ENCODE measurements at regions not wholly inside any gene's neighbourhood (a gene's known extent, or its start where the extent isn't known, plus 50 kb on each side); places are given as distances from the start of the nearest gene placed in this dataset.
A peak's percentile ranks its signal among the peaks of the same experiment; 100 is the strongest.
"Not testable (repeated sequence)": the region's sequence is repeated elsewhere in the genome, so short reads cannot be mapped to it uniquely, and the experiment has no call there.

DNA sequence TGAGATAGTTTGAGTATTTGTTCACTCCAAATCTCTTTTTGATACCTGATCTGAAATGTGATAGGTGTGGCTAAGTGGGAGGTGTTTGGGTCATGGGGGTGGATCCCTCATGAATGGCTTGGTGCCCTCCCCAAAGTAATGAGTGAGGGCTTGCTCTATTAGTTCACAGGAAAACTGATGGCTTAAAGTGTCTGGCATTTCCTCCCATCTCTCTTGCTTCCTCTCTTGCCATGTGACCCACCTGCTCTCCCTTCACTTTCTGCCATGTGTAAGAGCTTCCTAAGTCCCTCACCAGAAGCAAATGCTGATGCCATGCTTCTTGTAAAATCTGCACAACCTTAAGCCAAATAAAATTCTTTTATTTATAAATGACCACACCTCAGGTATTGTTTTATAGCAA lies 61.1 kb downstream of the MAD2L1 start:
- no peak for DNase-seq (ENCODE audit: low read depth)

DNA sequence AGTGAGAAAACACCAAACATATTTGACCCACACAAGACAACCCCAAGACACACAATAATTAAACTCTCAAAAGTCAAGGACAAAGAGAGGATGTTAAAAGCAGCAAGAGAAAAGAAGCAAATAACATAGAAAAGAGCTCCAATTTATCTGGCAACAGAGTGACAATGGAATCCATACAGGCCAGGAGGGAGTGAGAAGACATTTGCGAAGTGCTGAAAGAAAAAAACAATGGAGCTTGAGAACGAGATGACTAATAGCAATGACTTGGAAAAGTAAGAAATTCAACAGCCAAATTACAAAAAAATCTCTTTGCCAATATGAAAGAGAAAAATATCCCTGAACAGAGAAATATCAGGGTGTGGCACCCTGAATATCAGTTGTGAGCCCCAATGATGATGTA lies 61.6 kb downstream of the MAD2L1 start:
- no peak for DNase-seq (ENCODE audit: low read depth)

DNA sequence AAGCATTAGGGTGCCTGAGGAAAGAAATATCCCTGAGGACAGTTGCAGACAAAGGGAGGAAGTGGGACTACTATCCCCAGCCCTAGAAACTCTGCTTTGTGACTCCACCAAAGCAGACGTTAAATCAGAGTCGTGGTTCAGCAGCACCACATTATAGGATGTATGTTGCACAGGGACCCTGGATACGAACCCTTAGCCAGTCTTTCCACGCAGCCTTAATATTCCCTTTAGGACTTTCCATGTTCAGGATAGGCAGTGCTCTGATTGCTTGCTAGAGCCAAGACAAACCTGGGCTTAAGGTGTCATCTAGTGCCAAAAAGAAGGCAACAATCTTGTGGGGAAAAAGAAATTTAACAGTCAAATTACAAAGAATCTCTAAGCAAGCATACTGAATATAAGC lies 62.6 kb downstream of the MAD2L1 start:
- no peak for DNase-seq (ENCODE audit: low read depth)

DNA sequence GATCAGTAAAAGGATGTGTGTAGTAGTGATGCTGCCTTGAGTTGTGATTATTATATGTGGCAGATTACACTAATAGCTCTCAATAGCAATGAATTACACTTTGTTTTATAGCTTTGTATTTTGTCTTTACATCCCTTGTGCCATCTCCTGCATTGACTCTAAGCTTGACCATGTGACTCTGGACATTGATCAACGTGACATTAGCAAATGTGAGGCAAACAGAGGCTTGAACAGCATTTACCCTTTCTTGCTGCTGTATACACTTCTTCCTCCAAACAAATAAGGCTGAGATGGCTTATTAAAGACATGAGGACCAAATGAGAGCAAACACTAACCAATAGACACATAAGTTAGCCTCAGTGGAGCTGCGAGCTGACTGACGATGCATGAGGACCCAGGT lies 63.5 kb downstream of the MAD2L1 start:
- DNase-seq (ENCODE audit: low read depth), result no peak

DNA sequence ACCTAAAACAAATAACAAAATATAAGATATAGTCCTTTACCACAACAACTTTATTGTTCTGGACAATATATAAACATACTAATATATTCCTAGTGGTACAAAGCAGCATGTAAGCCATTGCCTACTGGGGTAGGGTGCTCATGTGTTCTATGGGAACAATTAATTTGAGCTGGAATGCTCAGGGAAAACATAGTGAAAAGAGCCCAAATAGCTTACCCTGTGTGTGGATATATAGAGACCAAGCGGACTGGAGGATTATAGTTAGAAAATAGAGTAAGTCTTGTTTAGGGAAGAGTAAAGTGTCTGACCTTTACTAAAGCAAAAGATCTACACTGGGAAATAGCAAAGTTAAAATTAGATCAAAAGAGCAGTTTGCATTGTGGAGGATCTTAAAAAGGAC lies 64.8 kb downstream of the MAD2L1 start:
- DNase-seq (ENCODE audit: low read depth), result no peak

DNA sequence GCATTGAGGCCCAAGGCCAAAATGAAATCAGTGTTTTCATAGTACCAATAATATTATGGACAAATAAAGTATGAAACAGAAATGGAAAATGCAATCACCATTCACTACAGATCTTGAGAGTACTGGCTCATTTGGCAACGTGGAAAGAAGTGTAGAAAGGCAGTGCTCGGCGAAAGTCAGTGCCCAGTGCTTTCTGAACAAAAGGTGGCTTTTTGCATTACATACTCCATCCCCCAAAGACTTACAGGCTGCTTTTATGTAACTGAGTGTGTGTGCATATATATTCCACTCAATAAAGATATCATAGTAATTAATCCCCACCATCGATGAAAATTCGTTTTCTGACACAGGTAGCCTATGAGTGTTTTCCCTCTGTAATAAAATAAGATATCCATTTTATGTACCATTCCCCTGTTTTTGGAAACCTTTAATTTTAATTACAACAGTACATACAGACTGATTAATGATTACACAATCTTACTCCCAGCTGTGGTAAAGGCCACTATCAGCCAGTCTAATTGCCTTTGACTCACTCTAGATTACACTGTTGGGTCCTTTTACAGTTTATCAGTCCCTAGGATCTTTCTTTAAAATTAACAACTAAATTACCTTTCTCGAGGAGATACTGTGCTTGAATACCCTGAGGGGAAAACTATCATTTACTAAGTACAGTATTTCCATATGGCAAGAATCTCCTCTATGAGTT lies 65.9 kb downstream of the MAD2L1 start:
- DNase-seq (ENCODE audit: low read depth), result no peak

DNA sequence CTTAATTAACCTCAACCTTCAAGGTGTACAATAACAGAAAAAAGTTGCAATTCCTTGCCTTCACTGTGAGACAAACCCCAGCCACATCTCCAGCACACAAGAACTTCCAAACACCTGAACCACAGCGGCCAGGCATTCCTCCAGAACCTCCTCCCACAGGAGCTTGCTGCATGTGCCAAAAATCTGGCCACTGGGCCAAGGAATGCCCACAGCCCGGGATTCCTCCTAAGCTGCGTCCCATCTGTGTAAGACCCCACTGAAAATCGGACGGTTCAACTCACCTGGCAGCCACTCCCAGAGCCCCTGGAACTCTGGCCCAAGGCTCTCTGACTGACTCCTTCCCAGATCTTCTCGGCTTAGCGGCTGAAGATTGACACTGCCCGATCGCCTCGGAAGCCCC lies 70.6 kb downstream of the MAD2L1 start:
- DNase-seq (ENCODE audit: low read depth), result not testable (repeated sequence)

DNA sequence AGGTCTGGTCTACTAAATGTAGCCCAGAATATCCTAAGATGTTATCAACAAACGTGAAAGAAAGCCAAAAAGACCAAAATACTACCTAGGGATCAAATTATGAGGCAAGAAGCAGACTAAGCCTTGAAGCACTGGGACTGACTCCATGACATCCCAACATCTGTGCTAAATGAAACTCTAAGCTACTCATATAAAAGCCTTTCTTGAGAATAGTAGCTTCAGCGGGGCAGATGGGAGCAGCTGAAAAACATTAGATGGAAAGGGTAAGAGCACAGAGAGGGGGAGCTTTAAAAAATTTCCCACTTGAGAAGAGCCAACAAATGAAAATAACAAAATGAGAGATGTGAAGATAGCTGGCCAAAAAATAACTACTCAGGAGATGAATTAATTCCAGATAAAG lies 81.7 kb downstream of the MAD2L1 start:
- no peak for DNase-seq (ENCODE audit: low read depth)

DNA sequence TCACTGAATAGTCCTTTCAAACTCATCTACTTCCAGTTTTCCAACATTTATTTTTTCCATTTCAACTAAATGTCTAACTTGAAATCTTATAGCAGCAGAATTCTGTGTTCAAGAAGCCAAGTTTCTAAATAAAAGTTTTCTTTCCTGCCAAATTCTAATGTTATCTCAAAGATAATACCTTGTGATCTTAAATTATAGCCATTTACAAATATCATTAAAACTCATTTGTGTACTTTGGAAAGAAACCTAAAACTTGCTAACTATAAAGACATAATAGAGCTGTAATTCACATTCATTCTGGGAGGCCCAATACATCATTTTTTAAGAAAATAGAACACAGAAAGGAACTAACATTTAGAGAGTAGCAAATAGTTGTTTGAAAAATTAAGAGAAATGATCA lies 83.9 kb downstream of the MAD2L1 start:
- DNase-seq (ENCODE audit: low read depth), result no peak

DNA sequence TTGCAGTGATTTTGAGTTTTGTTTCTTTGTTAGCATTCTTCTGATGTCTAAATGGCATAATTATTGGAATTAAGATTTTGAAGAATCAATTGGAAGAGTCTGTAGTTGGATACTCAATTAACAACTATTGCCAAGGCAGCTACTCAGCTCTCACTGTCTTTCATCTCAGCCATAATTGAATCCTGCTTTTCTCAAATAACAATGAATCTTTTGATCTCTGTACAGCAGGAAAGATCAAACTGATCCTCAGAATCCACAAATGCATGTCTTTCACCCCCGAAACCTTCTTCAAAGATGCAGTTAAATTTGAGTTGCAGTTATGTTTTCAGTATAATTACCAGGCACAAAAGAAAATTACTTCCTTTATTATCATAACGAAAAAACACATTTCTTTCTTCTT lies 86.2 kb downstream of the MAD2L1 start:
- DNase-seq (ENCODE audit: low read depth), result no peak

DNA sequence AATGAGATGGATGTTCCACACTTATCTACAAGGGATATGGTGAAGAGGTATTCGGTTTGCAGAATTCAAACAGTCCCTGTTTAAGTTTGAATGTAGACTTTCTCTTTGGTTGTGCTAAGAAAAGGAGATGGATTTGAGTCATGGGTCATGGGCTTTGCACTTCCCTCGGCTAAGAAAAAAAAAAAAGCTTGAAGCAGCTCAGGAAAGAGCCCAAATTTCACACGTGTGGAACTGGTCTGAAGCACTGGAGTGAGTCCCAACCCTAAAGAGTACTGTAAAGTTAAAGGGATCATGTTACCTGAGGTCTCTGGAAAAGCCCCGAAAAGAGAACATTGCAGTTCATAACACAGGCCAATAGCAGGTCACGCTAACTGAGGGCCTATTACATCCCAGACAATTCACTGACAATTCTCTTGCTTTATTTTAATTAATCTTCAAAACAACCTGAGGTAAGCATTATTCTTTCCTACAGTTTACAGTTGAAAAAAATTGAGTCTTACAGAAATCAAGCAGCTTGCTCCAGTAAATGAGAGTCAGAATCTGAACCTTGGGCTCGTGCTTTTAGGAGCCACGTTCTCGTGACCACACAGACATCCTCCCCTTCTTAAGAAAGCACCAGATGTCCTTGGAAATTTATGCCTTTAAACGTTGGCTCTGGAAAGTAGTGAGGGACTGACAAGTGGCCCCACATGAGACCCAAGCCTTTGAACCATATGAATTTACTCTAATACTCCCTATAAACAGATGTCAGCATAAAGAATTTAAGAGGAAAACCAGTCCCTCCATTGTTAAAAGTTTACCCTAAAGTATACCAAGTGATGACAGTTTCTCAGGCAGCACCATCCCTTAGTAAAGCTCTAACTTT lies 89.3 kb downstream of the MAD2L1 start:
- DNase-seq (ENCODE audit: low read depth), result no peak

DNA sequence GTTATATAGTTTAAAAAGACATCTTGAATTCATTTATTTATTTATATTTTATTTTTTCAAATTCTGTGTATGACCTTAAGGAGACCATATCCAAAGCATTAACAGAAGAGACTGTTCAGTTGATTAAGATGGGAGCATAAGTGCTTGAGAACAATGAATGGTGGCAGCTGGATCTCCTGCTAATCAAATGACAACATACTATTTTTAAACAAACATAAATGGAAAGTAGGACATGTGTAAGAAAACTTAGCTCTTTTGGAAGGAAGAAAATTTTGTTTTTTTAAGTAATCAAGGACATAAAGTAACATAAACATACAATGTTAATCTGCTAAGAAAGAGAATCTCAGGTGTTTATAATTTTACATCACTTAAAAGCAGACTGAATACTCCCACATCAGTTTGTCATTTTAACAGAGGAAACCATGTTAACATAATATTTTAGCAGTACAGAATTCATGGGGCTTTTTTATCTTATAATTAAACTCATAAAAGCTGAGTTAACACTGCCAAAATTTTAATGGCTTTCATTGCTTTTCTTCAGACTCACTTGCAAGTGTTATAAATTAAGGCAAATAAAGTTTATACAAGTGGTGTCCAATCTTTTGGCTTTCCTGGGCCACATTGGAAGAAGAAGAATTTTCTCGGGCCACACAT lies 95.1 kb downstream of the MAD2L1 start:
- DNase-seq (ENCODE audit: low read depth), result no peak

DNA sequence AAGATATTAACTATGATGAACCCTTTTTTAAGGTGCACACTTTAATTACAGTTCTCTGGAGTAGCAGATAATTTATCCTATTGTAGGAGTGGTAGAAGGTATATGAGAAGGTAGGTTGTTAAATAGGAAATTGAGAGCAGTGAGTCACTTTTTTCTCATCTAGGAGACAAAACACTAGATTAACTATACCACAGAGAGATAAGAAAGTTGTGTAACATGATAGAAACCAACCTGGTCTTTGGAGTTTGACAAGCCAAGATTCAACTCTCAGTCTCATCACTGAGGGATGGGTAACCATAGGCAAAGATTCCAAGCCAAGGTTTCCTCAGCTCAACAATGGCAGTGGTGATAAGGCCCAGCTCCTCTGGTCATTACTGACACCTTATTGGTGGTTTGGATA lies 104.0 kb downstream of the MAD2L1 start:
- DNase-seq (ENCODE audit: low read depth), result peak; percentile 38

DNA sequence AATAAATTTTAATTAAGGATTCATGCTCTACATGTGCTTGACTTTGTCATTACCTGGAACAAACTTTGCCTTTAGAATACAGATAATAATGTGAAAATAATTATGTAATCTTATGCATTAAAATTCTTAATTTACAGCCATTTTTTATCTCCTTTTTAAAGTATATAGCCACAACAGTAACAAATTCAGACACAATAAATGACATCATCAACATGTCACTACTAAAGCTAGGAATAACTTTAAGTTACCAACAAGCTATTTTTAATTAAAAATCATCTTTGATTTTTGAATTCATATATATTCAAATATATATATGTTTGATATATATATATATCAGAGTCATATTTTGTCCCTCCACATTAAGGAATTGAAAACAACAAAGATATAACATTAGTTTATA lies 107.7 kb downstream of the MAD2L1 start:
- no peak for DNase-seq (ENCODE audit: low read depth)

DNA sequence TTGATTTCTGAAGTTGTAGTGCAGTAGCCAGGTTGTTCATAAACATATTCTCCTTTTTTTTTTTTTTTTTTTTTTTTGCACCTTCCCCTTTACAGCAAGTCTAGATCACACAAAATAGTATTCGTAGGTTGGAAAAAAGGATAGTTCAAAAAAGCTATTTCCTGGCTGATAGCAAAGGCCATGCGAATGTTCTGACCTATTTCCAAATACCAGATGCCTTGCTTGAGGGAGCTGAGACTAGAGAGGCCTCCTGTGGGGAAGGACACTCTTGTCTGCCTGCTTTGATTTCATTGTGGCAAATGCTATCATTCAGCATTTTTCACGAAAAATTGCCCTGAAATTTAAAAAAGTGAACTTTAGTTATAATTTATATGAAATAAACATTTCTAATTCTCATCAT lies 111.4 kb downstream of the MAD2L1 start:
- peak; percentile 58 for DNase-seq (ENCODE audit: low read depth)

DNA sequence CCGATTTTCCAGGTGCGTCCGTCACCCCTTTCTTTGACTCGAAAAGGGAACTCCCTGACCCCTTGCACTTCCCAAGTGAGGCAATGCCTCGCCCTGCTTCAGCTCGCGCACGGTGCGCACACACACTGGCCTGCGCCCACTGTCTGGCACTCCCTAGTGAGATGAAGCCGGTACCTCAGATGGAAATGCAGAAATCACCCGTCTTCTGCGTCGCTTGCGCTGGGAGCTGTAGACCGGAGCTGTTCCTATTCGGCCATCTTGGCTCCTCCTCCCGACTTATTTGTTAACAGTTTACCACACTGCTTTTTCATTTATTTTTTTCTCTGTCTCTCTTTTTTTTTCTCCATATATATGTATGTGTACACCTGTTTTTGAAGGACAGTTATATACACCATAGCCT lies 112.2 kb downstream of the MAD2L1 start:
- DNase-seq (ENCODE audit: low read depth), result not testable (repeated sequence)

DNA sequence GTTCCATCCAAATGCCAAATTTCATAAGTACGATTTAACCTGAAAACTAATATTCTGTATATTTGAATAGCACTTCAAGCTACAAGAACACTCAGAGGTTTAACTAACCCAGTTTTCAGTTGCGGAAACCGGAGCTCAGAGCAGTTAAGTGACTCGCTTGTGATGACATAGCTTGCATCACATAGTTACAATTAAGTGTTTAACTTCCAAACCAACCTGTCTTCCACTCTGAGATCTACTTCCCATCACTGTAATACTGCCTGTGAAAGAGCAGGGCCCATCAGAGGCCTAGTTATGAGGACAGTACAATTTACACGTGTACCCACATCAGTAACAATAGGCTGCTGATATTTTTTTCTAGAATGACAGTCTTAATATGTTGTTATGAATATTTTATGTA lies 120.3 kb downstream of the MAD2L1 start:
- DNase-seq (ENCODE audit: low read depth), result peak; percentile 23

DNA sequence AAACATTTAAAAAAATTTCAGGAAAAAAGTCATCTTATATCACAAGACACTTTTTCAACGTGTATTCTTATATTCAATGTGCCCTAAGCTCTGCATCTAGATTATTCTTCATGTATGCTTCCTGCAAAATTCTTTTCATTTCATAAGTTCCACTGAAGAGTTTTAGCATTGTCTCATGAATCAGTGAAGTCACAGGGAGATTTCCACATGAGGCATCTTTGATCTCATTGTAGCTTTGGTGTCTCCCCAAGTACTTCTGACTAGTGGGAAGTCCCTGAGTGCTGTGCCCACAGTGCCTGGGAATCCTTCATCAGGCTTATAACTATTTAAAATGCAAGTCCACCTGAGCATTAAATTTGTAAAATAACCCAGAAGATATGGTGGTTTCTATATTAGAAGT lies 123.8 kb downstream of the MAD2L1 start:
- DNase-seq (ENCODE audit: low read depth), result peak; percentile 21

DNA sequence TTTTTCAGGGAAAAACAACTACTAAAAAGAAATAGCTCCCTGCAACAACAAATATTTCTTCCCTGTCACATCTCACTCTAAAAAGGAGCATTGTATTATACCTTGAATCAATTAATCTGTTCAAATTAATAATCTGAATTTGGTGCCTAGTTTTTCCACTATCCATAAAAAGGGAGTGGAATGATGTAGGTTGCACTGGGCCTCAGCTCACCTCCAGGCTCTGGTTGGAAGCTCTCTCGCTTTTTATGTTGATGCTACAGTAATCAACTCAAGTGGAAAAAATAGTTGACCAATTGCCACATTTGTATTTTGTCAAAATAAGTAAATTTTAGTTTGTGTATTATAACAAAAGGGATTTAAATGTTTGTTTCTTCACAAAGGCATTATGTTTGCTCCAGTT lies 126.1 kb downstream of the MAD2L1 start:
- DNase-seq (ENCODE audit: low read depth), result no peak

DNA sequence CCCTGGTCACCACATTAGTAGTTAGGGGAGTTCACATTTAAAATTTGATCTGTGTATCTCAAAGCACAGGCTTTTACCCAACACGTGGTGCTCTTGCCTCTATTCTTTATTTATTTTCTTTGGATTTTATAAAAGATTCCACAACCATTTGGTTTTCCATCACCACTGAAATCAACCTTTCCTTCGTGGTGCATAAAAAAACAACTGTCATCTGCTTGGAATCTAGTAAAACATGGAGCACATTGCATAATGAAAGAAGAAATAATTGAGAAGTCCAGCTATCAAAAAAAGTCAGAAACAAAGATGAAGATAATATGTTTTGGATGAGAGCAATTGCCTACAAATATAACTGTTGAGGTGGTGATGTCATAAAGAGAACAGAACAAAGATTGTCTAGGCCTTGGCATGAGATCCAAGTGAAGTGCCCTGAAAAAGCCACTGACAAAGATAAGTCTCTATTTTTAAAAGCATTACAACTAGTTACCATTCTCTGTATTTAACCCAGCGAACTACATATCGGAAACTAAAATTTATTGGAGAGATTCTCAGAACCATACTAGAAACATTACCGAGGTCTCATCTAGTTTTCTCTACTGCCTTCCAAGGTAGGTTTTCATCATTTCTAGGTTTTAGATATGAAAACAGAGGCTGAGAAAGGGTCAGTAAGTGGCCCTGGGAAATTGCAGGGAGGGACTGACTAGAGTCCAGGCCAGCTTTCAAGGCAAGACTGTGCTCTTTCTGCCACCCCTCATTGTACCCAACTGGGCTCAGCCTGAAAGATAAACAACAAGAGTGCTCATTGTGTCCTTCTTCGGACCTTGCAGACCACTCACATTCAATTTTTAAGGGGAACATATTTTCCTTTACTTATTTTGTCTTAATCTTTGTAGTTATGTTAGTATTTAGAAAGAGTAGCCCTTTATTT lies 127.3 kb downstream of the MAD2L1 start:
- DNase-seq (ENCODE audit: low read depth), result peak; percentile 26

DNA sequence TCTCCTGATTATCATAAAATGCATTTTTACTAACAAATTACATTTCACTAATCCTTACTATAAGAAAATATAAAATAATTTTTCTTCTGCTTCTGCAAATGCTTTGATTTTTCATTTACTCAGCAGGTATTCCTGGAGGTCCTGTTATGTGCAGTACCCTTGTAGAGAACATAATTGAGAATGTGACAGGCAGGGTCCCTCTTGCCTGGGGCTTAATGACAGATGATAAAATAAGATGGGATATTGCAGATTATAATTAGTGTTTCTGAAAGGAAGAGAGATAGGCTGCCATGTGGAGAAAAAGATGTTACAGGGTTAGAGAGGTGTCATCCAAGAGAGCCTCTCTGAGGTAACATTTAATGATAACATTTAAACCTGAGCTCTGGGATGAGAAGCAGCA lies 128.9 kb downstream of the MAD2L1 start:
- DNase-seq (ENCODE audit: low read depth), result no peak

DNA sequence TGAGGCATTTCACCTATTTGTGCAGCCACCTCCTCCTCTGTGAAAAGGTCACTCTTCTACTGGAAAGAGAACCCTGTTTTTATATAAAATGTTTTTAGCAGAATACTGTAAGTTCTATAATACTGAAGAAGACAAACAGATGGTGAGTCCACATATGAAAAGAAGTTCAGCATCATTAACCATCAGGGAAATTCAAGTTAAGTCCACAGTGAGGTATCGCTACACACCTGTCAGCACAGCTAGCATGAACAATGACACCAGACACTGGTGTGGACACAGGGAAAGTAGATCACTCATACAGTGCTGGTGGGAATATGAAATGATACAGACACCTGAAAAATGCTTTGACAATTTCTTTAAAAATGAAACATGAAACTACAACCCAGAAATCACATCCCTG lies 133.0 kb downstream of the MAD2L1 start:
- DNase-seq (ENCODE audit: low read depth), result no peak

All from iris pigment epithelial cell (primary cell).